Trophoblast cell (in vitro differentiated cells and primary cell): ENCODE measurements at regions not wholly inside any gene's neighbourhood (a gene's known extent, or its start where the extent isn't known, plus 50 kb on each side); places are given as distances from the start of the nearest gene placed in this dataset.
A peak's percentile ranks its signal among the peaks of the same experiment; 100 is the strongest.

ENCODE experiments used
- DNase-seq, 2 donors: peaks; one replicate each; pipeline ENCODE4 v3.0.0-alpha.2; 2016
- H2AFZ ChIP-seq: 2 replicates; pipeline ENCODE4 v1.6.1; 2013; ENCODE audit warnings: low read length, moderate library complexity, mild to moderate bottlenecking; ENCODE audit not compliant: insufficient read depth, poor library complexity
- H2AK5ac ChIP-seq: 2 replicates; pipeline ENCODE4 v1.6.1; 2013; ENCODE audit warnings: mild to moderate bottlenecking, low read length
- H2BK120ac ChIP-seq: 2 replicates; pipeline ENCODE4 v1.6.1; 2013; ENCODE audit warnings: low read length, mild to moderate bottlenecking, moderate library complexity; ENCODE audit not compliant: insufficient read depth, poor library complexity
- H2BK12ac ChIP-seq: 2 replicates; pipeline ENCODE4 v1.6.1; 2013; ENCODE audit warnings: mild to moderate bottlenecking, low read length, moderate library complexity
- H2BK5ac ChIP-seq: 2 replicates; pipeline ENCODE4 v1.6.1; 2013; ENCODE audit warnings: low read length, low read depth, moderate library complexity, mild to moderate bottlenecking; ENCODE audit not compliant: poor library complexity
- H3K14ac ChIP-seq: 2 replicates; pipeline ENCODE4 v1.6.1; 2013; ENCODE audit warnings: mild to moderate bottlenecking, low read length
- H3K18ac ChIP-seq: 2 replicates; pipeline ENCODE4 v1.6.1; 2013; ENCODE audit warnings: mild to moderate bottlenecking, low read length
- H3K23ac ChIP-seq: 2 replicates; pipeline ENCODE4 v1.6.1; 2013; ENCODE audit warnings: low read length
- H3K27ac ChIP-seq: 2 replicates; pipeline ENCODE4 v1.5.1; 2013; ENCODE audit warnings: low read depth, mild to moderate bottlenecking, inconsistent platforms, low read length, moderate library complexity
- H3K27me3 ChIP-seq: 2 replicates; pipeline ENCODE4 v1.6.1; 2013; ENCODE audit warnings: inconsistent platforms, mild to moderate bottlenecking, low read length, moderate library complexity; ENCODE audit not compliant: insufficient read depth
- H3K36me3 ChIP-seq, 2 experiments: 1 replicate in 1 of 2; 2 replicates in 1 of 2; pipeline ENCODE4 v1.6.1; 2013; ENCODE audit warnings: low read length in 2 of 2, mild to moderate bottlenecking in 2 of 2, moderate library complexity in 1 of 2; ENCODE audit not compliant: insufficient read depth in 2 of 2, control insufficient read depth in 1 of 2
- H3K4ac ChIP-seq: 2 replicates; pipeline ENCODE4 v1.6.1; 2013; ENCODE audit warnings: low read depth, mild to moderate bottlenecking, low read length, moderate library complexity
- H3K4me1 ChIP-seq, 2 experiments: 1 replicate in 1 of 2; 2 replicates in 1 of 2; pipeline ENCODE4 v1.6.1; 2013; ENCODE audit warnings: low read length in 2 of 2, mild to moderate bottlenecking in 2 of 2, moderate library complexity in 1 of 2; ENCODE audit not compliant: insufficient read depth in 2 of 2, control insufficient read depth in 1 of 2
- H3K4me2 ChIP-seq: 2 replicates; pipeline ENCODE4 v1.6.1; 2013; ENCODE audit warnings: inconsistent platforms, mild to moderate bottlenecking, low read length, moderate library complexity
- H3K4me3 ChIP-seq: 2 replicates; pipeline ENCODE4 v1.5.1; 2013; ENCODE audit warnings: mild to moderate bottlenecking, low read depth, low read length, inconsistent platforms
- H3K79me1 ChIP-seq: one replicate; pipeline ENCODE4 v1.6.1; 2013; ENCODE audit warnings: low read length
- H3K79me2 ChIP-seq: 2 replicates; pipeline ENCODE4 v1.6.1; 2013; ENCODE audit warnings: low read length, mild to moderate bottlenecking; ENCODE audit not compliant: control insufficient read depth, insufficient read depth, poor library complexity
- H3K9ac ChIP-seq: 2 replicates; pipeline ENCODE4 v1.6.1; 2013; ENCODE audit warnings: mild to moderate bottlenecking, low read length
- H3K9me3 ChIP-seq: 2 replicates; pipeline ENCODE4 v1.6.1; 2013; ENCODE audit warnings: low read depth, mild to moderate bottlenecking, control low read depth, inconsistent platforms, low read length; ENCODE audit not compliant: insufficient read depth
- H4K12ac ChIP-seq: 2 replicates; pipeline ENCODE4 v1.6.1; 2013; ENCODE audit warnings: low read depth, mild to moderate bottlenecking, low read length, moderate library complexity
- H4K8ac ChIP-seq: 2 replicates; pipeline ENCODE4 v1.6.1; 2013; ENCODE audit warnings: low read depth, mild to moderate bottlenecking, low read length, moderate library complexity
- H4K91ac ChIP-seq: one replicate; pipeline ENCODE4 v1.6.1; 2013; ENCODE audit warnings: low read depth, mild to moderate bottlenecking, low read length, moderate library complexity
- WGBS: extraction: QIAGEN DNeasy Blood & Tissue Kit; methylation state at CpG from one replicate; pipeline ENCODE4 v1.1.7; 2013; ENCODE audit warnings: missing lambda C conversion rate; ENCODE audit not compliant: insufficient read length, insufficient coverage; ENCODE audit errors: extremely low coverage; 5-methylcytosine and 5-hydroxymethylcytosine counted together

DNA sequence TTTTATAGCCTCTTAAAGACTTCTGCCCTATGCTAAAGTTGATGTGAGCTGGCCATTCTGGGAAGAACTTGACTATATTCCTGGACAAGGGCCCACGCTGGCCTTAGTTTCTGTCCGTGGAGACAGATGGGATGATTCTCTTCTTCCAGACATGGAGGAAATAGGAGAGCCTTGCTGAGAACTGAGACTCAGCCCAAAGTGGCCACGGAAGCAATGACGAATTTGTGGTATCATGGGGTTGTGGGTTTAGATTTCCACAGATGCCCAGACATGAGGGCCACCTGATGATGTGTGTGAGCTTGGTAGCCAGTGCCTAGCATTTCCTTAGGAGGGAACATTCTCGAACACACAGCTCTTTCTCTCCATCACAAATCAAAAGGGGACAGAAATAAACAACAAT, 309.1 kb downstream of the NSG2 start:
- H3K18ac ChIP-seq = no peak overlapping the region
- DNase-seq = no peak
- no peak overlapping the region for H4K8ac ChIP-seq
- H3K4me2 ChIP-seq = no peak overlapping the region
- no peak overlapping the region for H3K27ac ChIP-seq
- H3K4me3 ChIP-seq = no peak overlapping the region
- H3K14ac ChIP-seq = peak overlapping the region; percentile 65
- H3K9ac ChIP-seq = no peak overlapping the region
- peak overlapping the region; percentile 8 for H3K4ac ChIP-seq
- H2BK5ac ChIP-seq = peak overlapping the region; percentile 36
- peak overlapping the region; percentile 40 for H2AK5ac ChIP-seq
- whole genome bisulfite sequencing = no CpG with 5 or more reads among the region's 5 CpGs
- no peaks in the 10 kb centered on the region for H3K36me3 ChIP-seq
- H4K91ac ChIP-seq = peak overlapping the region; percentile 83
- H2AFZ ChIP-seq = no peak overlapping the region
- H3K9me3 ChIP-seq = no peaks in the 10 kb centered on the region
- H3K4me1 ChIP-seq = peaks cover 3 to 10% of the 10 kb centered on the region in 2 experiments
- H2BK12ac ChIP-seq = peak overlapping the region; percentile 88
- H3K27me3 ChIP-seq = no peaks in the 10 kb centered on the region
- peak overlapping the region; percentile 70 for H2BK120ac ChIP-seq
- H3K23ac ChIP-seq = peak overlapping the region; percentile 10
- H4K12ac ChIP-seq = no peak overlapping the region
- H3K79me2 ChIP-seq = no peaks in the 10 kb centered on the region
- peaks cover 14% of the 10 kb centered on the region for H3K79me1 ChIP-seq

GRCh38 chr5:174355208-174355612, 309.7 kb downstream of the NSG2 start:
- Histone ChIP-seq H4K8ac (no peak overlapping the region), H3K79me1 (peaks cover 17% of the 10 kb centered on the region), H2AFZ (no peak overlapping the region), H3K27ac (no peak overlapping the region), H3K9me3 (no peaks in the 10 kb centered on the region), H2BK120ac (peak overlapping the region; percentile 8), H4K91ac (no peak overlapping the region), H3K4me1 (peaks cover 3 to 10% of the 10 kb centered on the region in 2 experiments), H3K4ac (no peak overlapping the region), H3K4me3 (no peak overlapping the region), H2BK12ac (peak overlapping the region; percentile 0), H3K9ac (no peak overlapping the region), H3K23ac (no peak overlapping the region), H2BK5ac (no peak overlapping the region), H4K12ac (no peak overlapping the region), H3K4me2 (no peak overlapping the region), H3K18ac (no peak overlapping the region), H2AK5ac (no peak overlapping the region), H3K36me3 (no peaks in the 10 kb centered on the region), H3K14ac (no peak overlapping the region), H3K27me3 (no peaks in the 10 kb centered on the region), H3K79me2 (no peaks in the 10 kb centered on the region)
- peak; percentile 91 to 96 for DNase-seq
- no CpG with 5 or more reads among the region's 2 CpGs for WGBS

DNA sequence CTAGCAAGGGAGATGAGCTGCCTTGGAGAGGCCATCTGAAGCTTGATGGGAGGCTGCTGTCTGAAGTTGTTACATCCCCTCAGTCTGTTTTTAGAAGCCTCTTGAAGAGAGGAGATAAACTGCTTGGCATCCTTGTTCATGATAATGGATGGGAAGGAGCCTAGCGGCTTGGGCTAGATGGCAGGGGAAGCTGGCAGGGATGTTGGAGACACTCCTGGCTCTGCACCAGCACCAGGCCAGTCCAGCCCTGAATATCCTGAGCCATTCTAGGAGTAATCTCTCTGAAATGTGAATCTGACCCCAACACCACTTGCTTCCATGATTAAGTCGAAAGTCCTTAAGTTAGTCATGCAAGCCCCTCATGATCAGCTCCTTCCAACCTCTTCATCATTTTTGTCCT, 310.5 kb downstream of the NSG2 start:
- Histone ChIP-seq H2AFZ (no peak overlapping the region), H3K9me3 (no peaks in the 10 kb centered on the region), H2BK12ac (peak overlapping the region; percentile 5), H4K91ac (peak overlapping the region; percentile 41), H3K36me3 (no peaks in the 10 kb centered on the region), H2AK5ac (no peak overlapping the region), H3K4ac (no peak overlapping the region), H2BK120ac (peak overlapping the region; percentile 8), H4K12ac (no peak overlapping the region), H3K27ac (no peak overlapping the region), H3K4me2 (no peak overlapping the region), H3K9ac (no peak overlapping the region), H2BK5ac (peak overlapping the region; percentile 4), H3K79me2 (peaks cover 1% of the 10 kb centered on the region), H3K27me3 (no peaks in the 10 kb centered on the region), H3K18ac (no peak overlapping the region), H3K14ac (no peak overlapping the region), H3K79me1 (peaks cover 21% of the 10 kb centered on the region), H3K4me1 (peaks cover 5 to 8% of the 10 kb centered on the region in 2 experiments), H3K23ac (no peak overlapping the region), H3K4me3 (no peak overlapping the region), H4K8ac (no peak overlapping the region)
- peak in 1 of 2 donors; percentile 13 for DNase-seq
- no CpG with 5 or more reads among the region's 2 CpGs for WGBS

DNA sequence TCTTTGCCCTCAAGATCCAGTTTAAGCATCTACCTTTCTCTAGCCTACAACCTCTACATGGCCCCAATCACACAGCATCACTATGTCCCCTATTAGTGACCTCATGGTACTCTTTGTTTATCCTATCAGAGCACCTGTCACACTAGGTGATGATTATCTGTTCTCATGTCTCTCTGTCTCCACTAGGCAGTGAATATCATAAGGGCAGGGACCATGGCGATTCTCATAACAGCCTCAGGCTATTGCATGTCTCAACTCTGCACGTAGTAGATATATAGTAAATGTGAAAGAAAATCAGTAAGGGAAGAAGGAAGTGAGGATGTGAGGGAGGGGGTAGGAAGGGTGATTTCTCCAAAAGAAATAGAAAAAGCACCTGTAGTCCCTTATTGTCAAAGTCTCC, 311.0 kb downstream of the NSG2 start:
- Histone ChIP-seq H3K27me3 (no peaks in the 10 kb centered on the region), H2BK5ac (no peak overlapping the region), H3K36me3 (no peaks in the 10 kb centered on the region), H3K9me3 (no peaks in the 10 kb centered on the region), H3K18ac (no peak overlapping the region), H2AK5ac (no peak overlapping the region), H3K4me2 (no peak overlapping the region), H3K79me1 (peaks cover 24% of the 10 kb centered on the region), H3K79me2 (peaks cover 1% of the 10 kb centered on the region), H2BK12ac (no peak overlapping the region), H3K4me3 (no peak overlapping the region), H3K9ac (no peak overlapping the region), H3K23ac (no peak overlapping the region), H3K27ac (no peak overlapping the region), H3K14ac (no peak overlapping the region), H4K8ac (no peak overlapping the region), H2BK120ac (no peak overlapping the region), H4K12ac (no peak overlapping the region), H4K91ac (no peak overlapping the region), H2AFZ (no peak overlapping the region), H3K4me1 (peaks cover 5 to 8% of the 10 kb centered on the region in 2 experiments), H3K4ac (no peak overlapping the region)
- no CpG with 5 or more reads among the region's 2 CpGs for WGBS
- peak; percentile 92 to 98 for DNase-seq
